H1 (cell line): ENCODE measurements at regions not wholly inside any gene's neighbourhood (a gene's known extent, or its start where the extent isn't known, plus 50 kb on each side); places are given as distances from the start of the nearest gene placed in this dataset.
A peak's percentile ranks its signal among the peaks of the same experiment; 100 is the strongest.

ENCODE experiments used
- CTCF ChIA-PET: fragments of 300-600 bp; sonication (Branson Sonifier 250); formaldehyde crosslinking; loops from one replicate; lab custom pipeline; 2021; ENCODE audit not compliant: partially characterized antibody; lab: Charles Lee
- POLR2A ChIA-PET: fragments of 300-600 bp; sonication (Branson Sonifier 250); formaldehyde crosslinking; loops from one replicate; lab custom pipeline; 2021; ENCODE audit warnings: inconsistent platforms; ENCODE audit not compliant: partially characterized antibody; lab: Charles Lee
- DNase-seq, 2 experiments: peaks; one replicate each; pipeline versions ENCODE4 v3.0.0 to v3.0.0-alpha.2; 2010 to 2022; ENCODE audit warnings: low spot score in 2 of 2, low read depth in 1 of 2, mixed read lengths in 1 of 2
- FAIRE-seq: peaks from 2 replicates; lab custom pipeline; 2011; peaks lifted over from hg19 to GRCh38; lab: Jason Lieb, UNC
- H2AFZ ChIP-seq: 2 replicates; pipeline ENCODE4 v1.8.1; 2012; ENCODE audit warnings: low read length, inconsistent platforms
- H2AK5ac ChIP-seq: 2 replicates; pipeline ENCODE4 v1.6.1; 2013; ENCODE audit warnings: low read depth, low read length
- H2BK120ac ChIP-seq: replicated peaks from 2 replicates; pipeline ENCODE3; 2013; ENCODE audit warnings: low read depth, low read length, inconsistent platforms
- H2BK12ac ChIP-seq: 2 replicates; pipeline ENCODE4 v1.6.1; 2013; ENCODE audit warnings: low read depth, low read length
- H2BK15ac ChIP-seq: 2 replicates; pipeline ENCODE4 v1.6.1; 2013; ENCODE audit warnings: low read length
- H2BK20ac ChIP-seq: 2 replicates; pipeline ENCODE4 v1.6.1; 2013; ENCODE audit warnings: low read length
- H2BK5ac ChIP-seq: 2 replicates; pipeline ENCODE4 v1.6.1; 2013; ENCODE audit warnings: low read depth, low read length
- H3K14ac ChIP-seq: 2 replicates; pipeline ENCODE4 v1.6.1; 2013; ENCODE audit warnings: inconsistent platforms; ENCODE audit not compliant: insufficient read length
- H3K18ac ChIP-seq: 2 replicates; pipeline ENCODE4 v1.6.1; 2013; ENCODE audit warnings: low read length; ENCODE audit errors: extremely low read depth
- H3K23ac ChIP-seq: 2 replicates; pipeline ENCODE4 v1.6.1; 2013; ENCODE audit warnings: inconsistent platforms; ENCODE audit not compliant: insufficient read length
- H3K23me2 ChIP-seq: 2 replicates; pipeline ENCODE4 v1.6.1; 2013; ENCODE audit warnings: low read depth, low read length
- H3K27ac ChIP-seq: 2 replicates; pipeline ENCODE4 v1.6.1; 2011; ENCODE audit warnings: low read depth, low read length, inconsistent platforms
- H3K27me3 ChIP-seq, 4 experiments: replicated peaks in 1 of 4; 1 replicate in 1 of 4; 2 replicates in 3 of 4; pipeline versions ENCODE4 v1.6.1 to v1.8.1; 2011 to 2013; ENCODE audit warnings: low read length in 3 of 4, mild to moderate bottlenecking in 3 of 4, inconsistent platforms in 2 of 4, mixed read lengths in 2 of 4, moderate library complexity in 1 of 4; ENCODE audit not compliant: control insufficient read depth in 3 of 4, insufficient read depth in 3 of 4; ENCODE audit errors: extremely low read depth in 1 of 4
- H3K36me3 ChIP-seq, 4 experiments: 2 replicates each; pipeline versions ENCODE4 v1.6.1 to v1.8.1; 2011 to 2013; ENCODE audit warnings: mild to moderate bottlenecking in 4 of 4, low read length in 3 of 4, moderate library complexity in 2 of 4, control low read depth in 1 of 4, inconsistent platforms in 1 of 4; ENCODE audit not compliant: insufficient read depth in 4 of 4, control insufficient read depth in 2 of 4
- H3K4ac ChIP-seq: replicated peaks from 2 replicates; pipeline ENCODE3; 2013; ENCODE audit warnings: low read length, low read depth, mixed read lengths, inconsistent platforms; ENCODE audit not compliant: insufficient read length
- H3K4me1 ChIP-seq, 4 experiments: replicated peaks in 1 of 4; 1 replicate in 1 of 4; 2 replicates in 3 of 4; pipeline versions ENCODE4 v1.6.1 to v1.8.1; 2011 to 2013; ENCODE audit warnings: low read length in 3 of 4, inconsistent platforms in 2 of 4, mixed read lengths in 1 of 4; ENCODE audit not compliant: insufficient read depth in 4 of 4, control insufficient read depth in 3 of 4
- H3K4me2 ChIP-seq, 2 experiments: 2 replicates each; pipeline versions ENCODE4 v1.6.1 to v1.8.1; 2011 to 2013; ENCODE audit warnings: low read depth in 2 of 2, low read length in 2 of 2, control low read depth in 1 of 2, inconsistent platforms in 1 of 2, mild to moderate bottlenecking in 1 of 2; ENCODE audit not compliant: insufficient read depth in 1 of 2
- H3K4me3 ChIP-seq, 4 experiments: fragments of 200-600, 300-600 bp in 1 of 4; sonication (generic), shearing (Covaris generic), sonication (Bioruptor Twin) in 1 of 4; 2 replicates each; pipeline versions ENCODE4 v1.5.1 to v1.8.1; 2011 to 2016; ENCODE audit warnings: low read length in 4 of 4, low read depth in 3 of 4, control low read depth in 2 of 4, inconsistent platforms in 2 of 4, mild to moderate bottlenecking in 2 of 4, mixed read lengths in 1 of 4, moderate library complexity in 1 of 4; ENCODE audit not compliant: insufficient read depth in 2 of 4; ENCODE audit errors: extremely low read depth in 1 of 4
- H3K56ac ChIP-seq: replicated peaks from 2 replicates; pipeline ENCODE3; 2013; ENCODE audit warnings: low read depth, mild to moderate bottlenecking, mixed read lengths, low read length, inconsistent platforms; ENCODE audit not compliant: insufficient read length
- H3K79me1 ChIP-seq: 2 replicates; pipeline ENCODE4 v1.6.1; 2013; ENCODE audit warnings: low read depth, low read length, control low read depth
- H3K79me2 ChIP-seq, 2 experiments: 2 replicates each; pipeline versions ENCODE4 v1.6.1 to v1.8.1; 2012 to 2013; ENCODE audit warnings: low read length in 2 of 2, mild to moderate bottlenecking in 2 of 2, inconsistent platforms in 1 of 2; ENCODE audit not compliant: insufficient read depth in 2 of 2, control insufficient read depth in 1 of 2
- H3K9ac ChIP-seq, 4 experiments: replicated peaks in 1 of 4; 1 replicate in 1 of 4; 2 replicates in 3 of 4; pipeline versions ENCODE4 v1.6.1 to v1.8.1; 2011 to 2013; ENCODE audit warnings: low read depth in 3 of 4, low read length in 3 of 4, control low read depth in 2 of 4, mild to moderate bottlenecking in 2 of 4, moderate library complexity in 2 of 4, inconsistent platforms in 1 of 4; ENCODE audit errors: extremely low read depth in 1 of 4
- H3K9me3 ChIP-seq, 2 experiments: 2 replicates each; pipeline versions ENCODE4 v1.6.1 to v1.8.1; 2012 to 2013; ENCODE audit warnings: mild to moderate bottlenecking in 2 of 2, moderate library complexity in 2 of 2, control low read depth in 1 of 2, inconsistent platforms in 1 of 2, low read depth in 1 of 2, low read length in 1 of 2, mixed read lengths in 1 of 2; ENCODE audit not compliant: insufficient read depth in 2 of 2
- H4K20me1 ChIP-seq, 2 experiments: replicated peaks in 1 of 2; 2 replicates each; pipeline versions ENCODE3 to v1.8.1; 2011 to 2013; ENCODE audit warnings: inconsistent platforms in 2 of 2, low read length in 2 of 2, mild to moderate bottlenecking in 1 of 2; ENCODE audit not compliant: insufficient read depth in 2 of 2, control insufficient read depth in 1 of 2
- H4K5ac ChIP-seq: 2 replicates; pipeline ENCODE4 v1.6.1; 2013; ENCODE audit warnings: low read length, low read depth, mixed read lengths, inconsistent platforms; ENCODE audit not compliant: insufficient read length
- H4K8ac ChIP-seq: 2 replicates; pipeline ENCODE4 v1.8.0; 2013; ENCODE audit warnings: mild to moderate bottlenecking, moderate library complexity, low read length, inconsistent platforms; ENCODE audit not compliant: insufficient read depth; ENCODE audit errors: extremely low read depth
- H4K91ac ChIP-seq: replicated peaks from 2 replicates; pipeline ENCODE3; 2013; ENCODE audit warnings: low read length, mixed read lengths, inconsistent platforms; ENCODE audit not compliant: insufficient read length
- BRCA1 ChIP-seq: IDR thresholded peaks from 2 replicates; pipeline ENCODE4 v1.6.1; 2012; ENCODE audit warnings: low read depth, low read length, improper control_type of control experiment
- CEBPB ChIP-seq: IDR thresholded peaks from 2 replicates; pipeline ENCODE4 v1.6.1; 2012; ENCODE audit warnings: low read depth, low read length
- CTBP2 ChIP-seq: IDR thresholded peaks from 2 replicates; pipeline ENCODE4 v1.7.0; 2011; ENCODE audit warnings: borderline replicate concordance, mild to moderate bottlenecking, moderate library complexity, mixed read lengths, low read length; ENCODE audit not compliant: insufficient read depth, insufficient read length
- JUN ChIP-seq: IDR thresholded peaks from 2 replicates; pipeline ENCODE4 v1.6.1; 2011; ENCODE audit warnings: low read depth, mild to moderate bottlenecking, improper control_type of control experiment, low read length
- MAX ChIP-seq: IDR thresholded peaks from 2 replicates; pipeline ENCODE4 v1.6.1; 2012; ENCODE audit warnings: inconsistent platforms
- PHF8 ChIP-seq: fragments of 200-600 bp; sonication (generic); conservative IDR thresholded peaks from 2 replicates; pipeline ENCODE4 v1.7.1; 2012; ENCODE audit warnings: low read depth, mild to moderate bottlenecking, inconsistent platforms, low read length, moderate library complexity
- RAD21 ChIP-seq, 2 experiments: IDR thresholded peaks in 1 of 2; conservative IDR thresholded peaks in 1 of 2; 2 replicates each; pipeline ENCODE4 v1.6.1; 2011; ENCODE audit warnings: low read depth in 2 of 2, low read length in 2 of 2, improper control_type of control experiment in 1 of 2, inconsistent platforms in 1 of 2, mild to moderate bottlenecking in 1 of 2, moderate library complexity in 1 of 2
- RBBP5 ChIP-seq: IDR thresholded peaks from 2 replicates; pipeline ENCODE4 v1.7.1; 2012; ENCODE audit warnings: low read depth, mild to moderate bottlenecking, inconsistent platforms, low read length, moderate library complexity, borderline replicate concordance
- SIN3A ChIP-seq, 2 experiments: IDR thresholded peaks in 1 of 2; conservative IDR thresholded peaks in 1 of 2; 2 replicates each; pipeline ENCODE4 v1.6.1; 2011 to 2012; ENCODE audit warnings: low read length in 2 of 2, improper control_type of control experiment in 1 of 2, low read depth in 1 of 2, mild to moderate bottlenecking in 1 of 2
- SIX5 ChIP-seq: IDR thresholded peaks from 2 replicates; pipeline ENCODE4 v1.6.1; 2011; ENCODE audit warnings: mild to moderate bottlenecking, low read depth, low read length
- SP2 ChIP-seq: IDR thresholded peaks from 2 replicates; pipeline ENCODE4 v1.6.1; 2012; ENCODE audit warnings: mild to moderate bottlenecking, low read length, inconsistent platforms
- TEAD4 ChIP-seq: IDR thresholded peaks from 2 replicates; pipeline ENCODE4 v1.6.1; 2012; ENCODE audit warnings: low read depth, low read length, inconsistent platforms, mixed read lengths
- WGBS, 2 experiments: shearing (Covaris generic) in 1 of 2; methylation state at CpG; one replicate each; pipeline versions ENCODE4 v1.1.6 to v1.1.7; 2013 to 2015; ENCODE audit warnings: low lambda C conversion rate in 2 of 2, mixed read lengths in 2 of 2, inconsistent platforms in 1 of 2, low coverage in 1 of 2, missing lambda C conversion rate in 1 of 2; ENCODE audit not compliant: insufficient replicate concordance in 2 of 2, insufficient coverage in 1 of 2, insufficient read length in 1 of 2; ENCODE audit errors: extremely low coverage in 1 of 2, missing lambda C conversion rate in 1 of 2; 5-methylcytosine and 5-hydroxymethylcytosine counted together
- TF ChIP-seq, protein P1 (sequence below): IDR thresholded peaks from 2 replicates; pipeline ENCODE4 v1.6.1; 2011; ENCODE audit warnings: low read depth, mild to moderate bottlenecking, low read length; ENCODE audit not compliant: insufficient read depth

GRCh38 chr12:30044206-30044605 lies 260.5 kb upstream of the TMTC1 start:
- H2AK5ac ChIP-seq = no peak overlapping the region
- no peak overlapping the region; a peak in 1 of 4 replicates for H3K4me2 ChIP-seq
- H2BK120ac ChIP-seq = no peak overlapping the region
- no peak overlapping the region for H4K5ac ChIP-seq
- H3K27me3 ChIP-seq = no peaks in the 10 kb centered on the region
- no peak overlapping the region for H2BK12ac ChIP-seq
- POLR2A ChIA-PET = no interaction called here
- H3K56ac ChIP-seq = no peak overlapping the region
- FAIRE-seq (no peak), DNase-seq (no peak)
- H3K9ac ChIP-seq = no peak overlapping the region
- no peak overlapping the region for H2BK5ac ChIP-seq
- no peak overlapping the region for H3K14ac ChIP-seq
- no peak overlapping the region for H2AFZ ChIP-seq
- no peak overlapping the region for H3K4me3 ChIP-seq
- H4K91ac ChIP-seq = no peak overlapping the region
- H2BK20ac ChIP-seq = 0 out of 2 replicates have a peak overlapping the region, but pooled peaks have one; percentile 76
- no peaks in the 10 kb centered on the region for H3K23me2 ChIP-seq
- H3K23ac ChIP-seq = no peak overlapping the region
- H3K4ac ChIP-seq = no peak overlapping the region
- H3K79me2 ChIP-seq = no peaks in the 10 kb centered on the region
- H4K20me1 ChIP-seq = no peaks in the 10 kb centered on the region
- H4K8ac ChIP-seq = no peak overlapping the region
- H3K18ac ChIP-seq = no peak overlapping the region
- 95% methylated on average over 4 of the region's 4 CpGs; no CpG with 5 or more reads in 1 of the 2 experiments for WGBS, 2 experiments
- H3K27ac ChIP-seq = no peak overlapping the region
- no peaks in the 10 kb centered on the region for H3K9me3 ChIP-seq
- CTCF ChIA-PET = interaction anchor here (0.8 kb wide), 1 partner anchor 52 kb away, joined by 3 read pairs; no protein-coding TSS in a partner anchor
- peaks cover 0 to 6% (median 2%) of the 10 kb centered on the region in 4 experiments; a peak in 2 of 7 replicates for H3K4me1 ChIP-seq
- no peaks in the 10 kb centered on the region for H3K79me1 ChIP-seq
- no peak overlapping the region for H2BK15ac ChIP-seq
- no peaks in the 10 kb centered on the region for H3K36me3 ChIP-seq
- TF ChIP-seq TEAD4 (no peak), SIN3A (conservative IDR thresholded peaks at IDR 0.05 in 1 of 2, IDR thresholded peaks at IDR 0.05 in 1 of 2; ENCODE audit: low read depth in 1 of 2, low read length in 2 of 2) (no peak), CEBPB (no peak), CTBP2 (no peak), PHF8 (no peak), JUN (no peak), BRCA1 (no peak), SIX5 (no peak), SP2 (no peak), MAX (no peak), RAD21 (IDR thresholded peaks at IDR 0.05 in 1 of 2, conservative IDR thresholded peaks at IDR 0.05 in 1 of 2; ENCODE audit: low read depth in 2 of 2, low read length in 2 of 2) (no peak), RBBP5 (no peak)
- TF ChIP-seq, protein P1, sequence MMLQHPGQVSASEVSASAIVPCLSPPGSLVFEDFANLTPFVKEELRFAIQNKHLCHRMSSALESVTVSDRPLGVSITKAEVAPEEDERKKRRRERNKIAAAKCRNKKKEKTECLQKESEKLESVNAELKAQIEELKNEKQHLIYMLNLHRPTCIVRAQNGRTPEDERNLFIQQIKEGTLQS = no peak
